Skeletal muscle cell (primary cell): ENCODE measurements at regions not wholly inside any gene's neighbourhood (a gene's known extent, or its start where the extent isn't known, plus 50 kb on each side); places are given as distances from the start of the nearest gene placed in this dataset.
"Not testable (repeated sequence)": the region's sequence is repeated elsewhere in the genome, so short reads cannot be mapped to it uniquely, and the experiment has no call there.

Source experiments
- DNase-seq: peaks from one replicate; pipeline ENCODE4 v3.0.0-alpha.2; 2010; ENCODE audit warnings: low read depth
- H3K4me3 ChIP-seq: 2 replicates; pipeline ENCODE4 v1.5.1; 2011; ENCODE audit warnings: low read depth, mild to moderate bottlenecking, control low read depth, low read length, moderate library complexity

DNA sequence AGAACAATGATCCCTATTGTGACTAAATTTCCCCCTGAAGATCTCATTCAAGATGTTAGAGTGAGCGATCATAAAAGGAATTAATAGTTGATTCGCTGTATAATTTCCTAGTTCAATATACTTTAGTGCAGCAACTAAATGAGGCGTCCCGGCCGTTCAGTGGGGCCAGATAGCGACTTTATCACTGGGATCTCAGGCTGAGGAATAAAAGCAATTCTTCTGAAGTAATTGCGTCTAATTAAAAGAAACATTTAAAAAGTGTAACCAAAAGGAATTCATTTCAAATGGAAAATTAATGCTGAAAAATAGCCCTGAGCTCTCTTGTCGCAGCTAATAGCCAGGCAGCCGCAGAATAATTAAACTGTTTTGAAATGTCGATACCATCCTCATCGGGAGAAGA lies 82.2 kb upstream of the TOP1 start:
- no peak overlapping the region for H3K4me3 ChIP-seq
- DNase-seq = no peak

DNA sequence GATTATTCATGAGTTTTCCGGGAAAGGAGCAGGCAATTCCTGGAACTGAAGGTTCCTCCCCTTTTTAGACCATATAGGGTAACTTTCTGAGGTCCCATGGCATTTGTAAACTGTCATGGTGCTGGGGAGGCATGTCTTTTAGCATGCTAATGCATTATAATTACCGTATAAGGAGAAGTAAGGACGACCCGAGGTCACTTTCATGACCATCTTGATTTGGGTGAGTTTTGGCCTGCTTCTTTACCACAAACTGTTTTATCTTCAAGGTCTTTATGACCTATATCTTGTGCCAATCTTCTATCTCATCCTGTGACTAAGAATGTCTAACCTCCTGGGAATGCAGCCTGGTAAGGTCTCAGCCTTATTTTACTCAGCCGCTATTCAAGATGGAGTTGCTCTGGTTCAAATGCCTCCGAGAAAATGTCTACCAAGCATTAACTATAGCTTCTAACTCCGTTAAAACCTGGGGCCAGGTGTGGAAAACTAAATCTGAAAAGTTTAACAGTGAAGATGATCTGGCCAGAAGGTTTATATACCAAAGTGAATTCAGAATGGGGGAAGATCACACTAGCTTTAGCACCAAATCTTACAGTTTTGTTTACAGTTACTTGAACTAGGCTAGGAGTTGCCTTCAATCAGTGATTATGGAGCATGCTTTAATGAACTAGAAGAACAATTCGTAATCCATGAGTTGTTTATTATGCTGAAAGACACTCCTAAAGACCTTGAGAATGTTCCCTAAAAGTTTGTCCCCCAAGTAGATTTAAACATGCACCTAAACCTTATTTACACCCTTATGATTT lies 80.0 kb upstream of the TOP1 start:
- H3K4me3 ChIP-seq = no peak overlapping the region
- no peak for DNase-seq

DNA sequence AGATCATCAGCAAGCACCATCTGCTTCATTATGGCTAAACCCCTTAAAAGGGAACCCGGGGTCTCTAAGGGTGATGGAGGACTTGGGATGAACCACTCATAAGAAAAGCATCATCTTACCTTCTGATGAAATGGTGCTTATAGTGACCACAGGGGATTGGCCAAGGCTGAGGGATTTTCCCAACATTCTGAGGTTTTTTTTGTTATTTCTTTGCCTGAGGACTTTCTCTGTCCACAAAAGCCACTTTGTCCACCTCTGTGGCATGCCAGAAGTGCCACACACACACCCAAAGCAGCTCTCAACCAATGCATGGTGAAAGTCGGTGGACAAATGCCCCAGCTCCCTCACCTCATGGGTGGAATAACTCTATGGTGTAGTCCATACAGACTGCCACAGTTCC lies 79.3 kb upstream of the TOP1 start:
- H3K4me3 ChIP-seq = no peak overlapping the region
- no peak for DNase-seq

DNA sequence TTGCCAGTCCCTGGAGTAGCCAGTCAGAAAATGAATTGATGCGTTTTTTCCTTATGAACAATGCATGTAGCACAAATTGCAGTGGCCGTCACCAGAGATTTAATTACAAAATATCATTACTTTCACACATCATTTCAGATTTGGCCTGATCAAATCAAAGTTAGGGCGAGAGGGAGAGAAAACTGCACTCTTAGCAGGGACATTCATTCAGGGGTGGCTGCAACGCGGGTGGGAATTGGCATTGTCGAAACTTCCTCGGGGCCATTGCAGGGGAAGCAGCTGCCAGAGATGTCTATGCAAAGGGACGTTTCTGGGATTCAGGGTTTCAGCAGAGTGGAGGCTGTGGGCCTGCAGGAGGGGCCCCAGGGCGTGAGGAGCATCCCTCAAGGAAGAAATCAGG lies 76.5 kb upstream of the TOP1 start:
- no peak overlapping the region for H3K4me3 ChIP-seq
- no peak for DNase-seq

DNA sequence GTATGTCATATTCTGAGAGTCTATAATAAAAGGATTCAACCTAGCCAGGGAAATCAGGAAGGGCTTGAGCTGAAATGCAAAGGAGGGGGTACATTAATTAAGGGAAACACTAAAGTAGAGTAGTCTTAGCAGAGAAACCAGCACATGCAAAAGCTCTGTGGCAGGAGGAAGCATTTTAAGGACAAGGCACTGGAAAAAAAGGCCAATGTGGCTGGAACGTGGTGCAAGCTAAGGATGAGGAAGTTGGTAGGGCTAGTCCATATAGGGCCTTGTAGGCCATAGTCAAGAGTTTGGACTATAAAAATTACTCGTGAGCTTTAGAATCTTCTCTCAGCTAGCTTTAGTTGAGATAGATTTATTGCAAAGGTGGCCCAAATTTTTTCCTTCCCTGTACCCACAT lies 75.2 kb upstream of the TOP1 start:
- DNase-seq = no peak
- no peak overlapping the region for H3K4me3 ChIP-seq

DNA sequence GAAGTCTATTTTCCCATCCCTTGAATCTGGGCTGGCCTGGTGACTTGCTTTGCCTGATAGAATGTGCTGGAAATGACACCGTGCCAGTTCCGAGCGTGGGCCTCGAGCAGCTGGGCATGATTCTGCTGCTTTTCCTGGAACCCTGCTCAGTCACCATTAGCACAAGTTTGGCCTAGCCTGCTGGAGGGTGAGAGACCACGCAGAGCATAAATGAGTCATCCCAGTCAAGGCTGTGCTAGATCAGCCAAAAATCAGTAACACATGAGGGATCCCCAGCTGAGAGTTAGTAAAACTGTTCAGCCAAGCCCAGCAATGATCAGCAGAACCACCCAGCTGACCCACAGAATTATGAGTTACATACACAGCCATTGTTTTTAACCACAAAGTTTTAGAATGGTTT lies 74.8 kb upstream of the TOP1 start:
- H3K4me3 ChIP-seq = no peak overlapping the region
- DNase-seq = no peak

DNA sequence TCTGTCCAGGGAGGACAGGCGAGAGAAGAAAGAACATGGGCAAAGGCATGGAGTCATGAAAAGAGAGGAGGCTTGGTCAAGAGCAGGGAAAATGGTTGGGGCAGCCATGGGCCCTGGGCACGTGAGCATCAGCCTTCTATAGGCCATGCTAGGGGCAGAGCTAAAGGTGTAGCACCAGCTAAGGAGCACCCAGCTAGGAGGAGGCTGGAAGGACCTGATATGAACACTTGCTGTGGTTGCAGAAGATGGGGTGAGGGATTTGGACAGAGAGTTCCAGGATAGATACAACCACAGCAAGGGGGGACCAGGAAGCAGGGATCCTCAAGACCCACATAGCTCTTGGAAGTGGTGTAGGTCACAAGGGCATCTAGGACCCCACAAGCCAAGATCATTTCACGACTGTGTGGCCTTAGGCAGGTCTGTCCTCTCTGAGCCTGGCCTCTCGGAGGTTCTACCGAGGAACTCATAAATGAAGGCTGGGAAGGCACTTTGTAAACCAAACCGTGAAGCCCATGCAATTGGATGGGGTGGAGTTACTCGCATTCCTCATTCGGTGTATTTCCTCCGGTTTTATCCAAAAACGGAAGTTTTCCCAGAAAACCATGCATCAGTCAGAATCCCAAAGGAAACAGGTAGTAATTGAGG lies 74.0 kb upstream of the TOP1 start:
- H3K4me3 ChIP-seq = no peak overlapping the region
- DNase-seq = no peak

DNA sequence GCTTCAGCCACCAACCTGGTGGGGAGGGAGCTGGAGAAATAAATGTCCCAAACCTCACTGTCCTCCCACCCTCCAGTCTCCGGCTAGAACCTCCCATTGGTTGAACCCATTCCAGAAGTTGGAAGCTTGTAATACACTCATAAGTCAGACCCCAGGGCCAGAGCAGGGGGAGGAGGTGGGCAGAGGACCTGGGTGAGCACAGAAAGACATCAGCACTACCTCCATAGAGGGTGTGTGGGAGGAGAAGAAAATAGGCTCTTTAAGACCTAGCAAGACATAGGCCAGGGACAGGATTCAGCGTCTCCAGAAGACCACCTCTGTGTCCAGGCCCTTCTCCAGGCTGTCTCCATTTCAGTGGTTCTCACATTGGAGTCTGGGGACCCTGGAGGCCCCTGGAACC lies 73.3 kb upstream of the TOP1 start:
- DNase-seq = no peak
- H3K4me3 ChIP-seq = no peak overlapping the region

DNA sequence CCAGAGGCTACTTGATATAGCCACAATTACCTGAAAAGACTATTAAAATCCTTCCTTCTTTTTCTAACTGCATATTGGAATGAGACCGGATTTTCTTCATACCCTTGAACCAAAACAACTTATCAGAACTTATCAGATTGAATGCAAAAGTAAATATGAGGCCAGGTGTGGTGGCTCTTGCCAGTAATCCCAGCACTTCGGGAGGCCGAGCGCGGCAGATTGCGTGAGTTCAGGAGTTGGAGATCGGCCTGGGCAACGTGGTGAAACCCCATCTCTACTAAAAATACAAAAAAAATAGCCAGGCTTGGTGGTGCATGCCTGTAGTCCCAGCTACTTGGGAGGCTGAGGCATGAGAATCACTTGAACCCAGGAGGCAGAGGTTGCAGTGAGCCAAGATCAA lies 72.8 kb upstream of the TOP1 start:
- not testable (repeated sequence) for DNase-seq, H3K4me3 ChIP-seq

DNA sequence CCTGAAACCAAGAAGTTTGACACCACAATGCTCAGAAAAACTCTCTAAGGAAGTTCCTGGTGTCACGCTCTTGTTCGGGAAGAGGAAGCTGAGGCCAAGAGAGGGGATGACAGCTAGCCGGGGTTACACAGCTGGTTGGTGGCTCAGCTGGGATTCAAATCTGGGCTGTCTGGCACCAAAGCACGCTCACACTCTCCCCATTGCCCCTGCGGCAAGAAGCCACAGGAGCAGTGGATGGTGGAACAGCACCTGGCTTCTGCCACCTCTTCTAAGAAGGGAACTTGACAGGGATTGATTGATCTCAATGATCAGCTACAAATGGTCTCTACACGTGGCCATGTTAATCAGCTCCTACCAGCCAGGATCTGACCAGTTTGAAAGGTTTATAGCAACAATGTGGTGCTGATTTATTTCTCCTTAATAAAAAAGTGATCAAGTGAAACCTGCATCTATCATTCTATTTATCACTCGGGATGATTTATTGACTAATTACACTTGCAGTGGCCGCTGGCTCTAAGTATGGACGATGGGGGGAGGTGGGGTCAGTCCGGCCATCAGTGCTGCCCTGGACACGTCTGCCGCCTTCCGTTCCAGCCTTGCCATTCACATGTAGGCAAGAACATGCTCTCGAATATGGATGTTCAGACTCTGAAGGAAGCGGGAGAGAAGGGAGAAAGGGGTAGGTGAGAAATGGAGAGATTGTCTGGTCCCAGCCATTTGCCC lies 71.9 kb upstream of the TOP1 start:
- no peak overlapping the region for H3K4me3 ChIP-seq
- no peak for DNase-seq

DNA sequence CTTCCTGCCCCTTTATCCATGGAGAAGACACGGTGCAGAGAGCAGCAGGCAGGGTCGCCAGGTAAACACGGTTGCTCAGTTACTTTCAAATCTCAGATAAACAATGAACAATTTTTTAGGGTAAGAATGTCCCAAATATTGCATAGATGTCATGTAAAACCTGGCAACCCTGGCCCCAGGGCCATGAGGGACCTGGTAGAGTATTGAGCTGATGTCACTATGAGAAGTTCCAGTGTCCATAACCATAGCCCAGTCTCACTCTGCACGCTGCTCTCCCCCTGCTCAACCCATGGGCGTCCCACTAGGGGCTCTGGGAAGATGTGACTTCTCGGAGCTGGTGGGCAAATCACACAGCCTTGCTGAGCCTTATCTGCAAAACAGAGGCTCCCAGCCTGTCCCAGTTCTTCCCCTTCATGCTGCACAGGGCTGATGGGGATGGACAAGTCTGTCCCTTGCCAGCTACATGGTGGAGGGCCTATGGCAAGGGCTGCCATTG lies 71.3 kb upstream of the TOP1 start:
- DNase-seq = no peak
- H3K4me3 ChIP-seq = no peak overlapping the region

DNA sequence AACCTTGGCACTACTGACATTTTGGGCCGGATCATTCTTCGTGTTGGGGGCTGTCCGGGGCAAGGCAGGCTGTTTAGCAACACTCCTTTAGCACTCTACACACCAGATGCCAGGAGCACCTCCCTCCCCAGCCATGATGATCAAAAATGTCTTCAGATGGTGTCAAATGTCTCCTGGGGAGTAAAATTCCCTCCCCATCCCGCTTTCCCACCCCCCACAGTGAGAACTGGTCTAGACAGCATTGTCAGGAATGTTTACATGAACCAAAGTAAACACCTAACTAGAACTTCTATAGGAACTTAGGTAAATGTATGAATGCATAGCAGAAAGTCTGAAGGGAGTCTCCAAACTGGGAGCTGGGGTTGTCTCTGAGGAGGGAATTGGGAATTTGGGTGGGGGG lies 70.0 kb upstream of the TOP1 start:
- H3K4me3 ChIP-seq = no peak overlapping the region
- DNase-seq = no peak

DNA sequence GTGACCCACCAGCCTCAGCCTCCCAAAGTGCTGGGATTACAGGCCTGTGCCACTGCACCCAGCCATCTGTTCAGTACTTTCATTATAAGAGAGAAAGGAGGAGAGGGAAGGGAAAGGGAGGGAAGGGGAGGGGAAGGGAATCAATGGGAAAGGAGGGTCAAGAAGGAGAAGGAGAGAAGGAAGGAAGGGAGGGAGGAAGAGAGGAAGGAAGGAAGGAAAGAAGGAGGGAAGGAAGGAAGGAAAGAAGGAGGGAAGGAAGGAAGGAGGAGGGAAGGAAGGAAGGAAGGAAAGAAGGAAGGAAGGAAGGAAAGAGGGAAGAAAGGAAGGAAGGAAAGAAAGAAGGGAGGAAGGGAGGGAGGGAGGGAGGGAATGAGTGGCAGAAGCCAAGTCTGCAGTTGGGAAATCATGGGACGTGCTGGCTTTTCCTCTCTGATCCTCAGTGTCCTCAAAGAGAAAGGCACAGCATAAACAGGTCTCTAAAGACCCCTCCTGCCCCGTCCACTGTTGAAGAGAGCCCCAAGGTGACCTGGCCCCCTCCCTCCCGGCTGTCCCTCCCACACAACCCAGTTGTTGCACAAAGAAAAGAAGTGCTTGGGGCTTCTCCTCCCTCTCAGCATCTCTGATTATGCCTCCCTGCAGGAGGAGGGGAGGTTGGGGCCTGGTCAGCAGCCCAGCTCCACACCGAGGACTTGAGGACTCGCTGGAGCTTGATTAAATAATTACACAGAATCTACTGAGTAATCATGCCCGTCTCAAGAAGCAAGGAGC lies 69.1 kb upstream of the TOP1 start:
- no peak overlapping the region for H3K4me3 ChIP-seq
- DNase-seq = no peak

DNA sequence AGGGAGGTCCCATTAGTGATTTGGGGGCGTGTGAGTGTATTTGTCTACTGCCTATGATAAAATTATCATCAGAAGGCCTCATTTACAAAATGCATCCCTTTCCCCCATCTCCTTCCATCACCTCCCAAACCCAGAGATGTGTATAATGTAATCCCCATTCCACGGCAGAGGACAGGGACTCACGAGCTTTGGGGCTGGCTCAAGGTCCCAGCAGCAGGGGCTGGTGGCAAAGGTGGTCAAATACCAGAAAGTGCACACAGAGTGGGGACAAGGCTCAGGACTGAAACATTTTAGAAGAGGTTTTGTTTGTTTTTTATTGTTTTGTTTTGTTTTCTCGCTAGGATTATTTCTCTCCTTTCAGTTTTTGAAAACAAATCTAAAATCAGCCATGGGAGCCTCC lies 68.5 kb upstream of the TOP1 start:
- no peak for DNase-seq

DNA sequence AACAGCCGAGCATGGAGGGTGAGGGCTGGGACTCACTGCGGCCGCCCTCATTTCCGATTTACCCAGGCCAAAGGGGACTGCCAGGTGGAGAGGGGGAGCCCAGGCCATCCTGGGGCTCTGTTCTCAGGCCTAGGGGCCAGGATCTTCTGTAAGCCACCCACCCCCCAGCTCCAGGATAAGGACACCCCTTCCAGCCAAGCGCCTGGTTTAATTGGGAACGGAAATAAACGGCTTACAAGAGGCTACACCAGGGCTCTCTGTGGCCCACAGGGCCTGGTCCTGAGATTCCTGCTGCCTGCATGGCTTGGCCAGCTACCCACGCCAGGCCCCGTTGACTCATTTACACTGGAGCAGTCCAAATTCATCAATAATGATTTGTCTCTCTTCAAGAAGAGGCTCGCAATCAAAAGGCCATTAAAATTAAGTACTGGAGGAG lies 68.1 kb upstream of the TOP1 start:
- DNase-seq = no peak
- no peak overlapping the region for H3K4me3 ChIP-seq

More for the DNA sequence above, 68.5 kb upstream of the TOP1 start:
- no peak overlapping the region for H3K4me3 ChIP-seq

DNA sequence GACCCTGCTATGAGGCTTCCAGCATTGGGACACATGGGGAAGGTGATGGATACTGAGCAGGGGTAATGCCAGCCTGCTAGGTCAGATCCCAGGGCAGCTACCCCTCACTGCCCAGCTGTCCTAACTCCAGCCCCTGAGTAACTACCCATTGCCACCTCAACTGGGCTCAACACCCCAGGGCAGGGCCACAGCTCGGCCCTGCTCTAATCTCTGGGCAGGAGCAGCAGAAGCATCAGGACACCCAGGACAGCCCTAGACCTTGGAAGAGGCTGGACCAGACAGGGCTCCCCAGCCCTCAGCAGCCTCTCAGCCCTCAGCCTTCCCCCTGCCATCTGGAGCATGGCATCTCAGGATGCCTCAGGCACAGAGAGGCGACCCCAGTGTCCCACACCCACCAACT lies 67.4 kb upstream of the TOP1 start:
- no peak overlapping the region for H3K4me3 ChIP-seq
- DNase-seq = no peak

DNA sequence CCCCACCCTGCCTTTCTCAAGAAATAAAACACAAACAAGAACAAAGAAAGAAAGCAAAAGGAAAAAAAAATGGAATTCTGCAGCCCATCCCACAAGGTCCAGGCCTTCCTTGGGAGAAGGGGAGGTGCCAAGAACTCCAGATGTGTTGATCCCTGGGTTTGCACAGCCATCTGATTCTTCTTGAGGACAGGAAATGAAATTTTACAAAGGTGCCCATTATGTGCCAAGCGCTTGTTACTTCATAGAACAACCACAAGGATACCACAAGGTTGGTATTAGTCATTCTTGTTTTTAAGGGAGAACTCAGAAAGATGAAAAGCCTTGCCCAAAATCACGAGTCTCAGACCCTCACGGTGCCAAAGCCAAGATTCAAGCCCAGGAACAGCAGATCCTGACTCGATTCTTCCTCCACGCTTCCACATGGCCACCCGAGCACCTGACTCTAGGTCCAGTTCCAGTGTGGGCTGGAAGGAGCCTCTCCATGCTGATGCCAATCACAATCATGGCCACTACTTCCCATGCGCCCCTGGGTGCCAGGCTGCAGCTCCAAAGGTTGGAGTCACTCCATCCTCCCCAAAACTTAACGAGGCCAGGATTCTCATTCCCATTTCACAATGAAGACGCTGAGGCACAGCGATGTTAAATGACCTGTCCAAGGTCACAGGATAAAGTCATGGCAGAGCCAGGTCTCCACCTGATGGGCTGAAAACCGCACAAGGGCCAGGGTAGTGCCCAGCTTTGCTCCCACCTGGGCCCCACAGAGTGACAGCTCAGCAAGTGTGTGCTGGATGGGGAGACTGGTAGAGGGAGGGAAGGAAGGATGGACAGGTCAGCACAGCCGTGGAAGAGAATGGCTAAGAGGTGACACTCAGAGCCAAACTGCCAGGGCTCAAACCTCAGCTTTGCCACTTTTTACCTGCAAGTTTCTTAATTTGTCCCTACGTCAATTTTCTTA lies 66.7 kb upstream of the TOP1 start:
- no peak overlapping the region for H3K4me3 ChIP-seq
- DNase-seq = no peak

DNA sequence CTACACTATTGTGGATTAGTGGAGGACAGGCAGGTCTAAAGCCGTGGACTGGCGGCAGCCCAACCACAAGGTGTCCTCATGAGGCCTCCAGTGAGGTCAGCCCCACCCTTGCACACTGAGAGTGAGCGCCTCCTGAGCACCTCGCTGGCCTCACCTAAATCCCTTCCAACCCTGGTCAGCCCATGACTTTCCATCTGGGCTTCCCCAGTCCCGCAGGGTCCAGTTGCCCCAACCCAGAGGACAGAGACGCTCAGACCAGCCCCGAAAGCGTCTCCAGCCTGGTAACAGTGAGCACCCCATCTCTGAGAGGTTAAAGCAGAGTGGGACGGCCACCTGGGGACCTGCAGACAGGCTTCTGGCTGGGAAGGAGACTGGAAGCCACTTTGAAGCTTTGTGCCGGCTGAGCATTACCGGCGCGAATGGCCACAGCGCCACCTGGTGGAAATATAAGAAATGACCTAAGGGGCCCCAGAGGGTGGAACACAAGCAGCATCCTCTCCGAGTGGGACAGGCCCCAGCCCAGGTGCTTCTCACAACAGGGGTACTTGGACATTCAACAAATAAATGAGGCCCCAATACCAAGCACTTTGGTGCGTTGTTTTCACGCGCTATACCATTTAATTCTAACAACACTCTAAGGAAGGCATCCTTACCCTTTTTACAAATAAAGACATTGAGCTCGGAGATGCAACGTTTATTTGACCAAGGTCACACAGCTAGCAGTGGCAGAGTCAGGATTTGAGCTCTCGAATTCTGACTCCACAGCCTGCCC lies 65.7 kb upstream of the TOP1 start:
- H3K4me3 ChIP-seq = no peak overlapping the region
- no peak for DNase-seq
